CD14-positive monocyte (primary cell): ENCODE measurements at regions not wholly inside any gene's neighbourhood (a gene's known extent, or its start where the extent isn't known, plus 50 kb on each side); places are given as distances from the start of the nearest gene placed in this dataset.
A peak's percentile ranks its signal among the peaks of the same experiment; 100 is the strongest.
"Not testable (repeated sequence)": the region's sequence is repeated elsewhere in the genome, so short reads cannot be mapped to it uniquely, and the experiment has no call there.

Source experiments
- DNase-seq, 3 donors: peaks; one replicate each; pipeline ENCODE4 v3.0.0-alpha.2; 2011 to 2022
- H2AFZ ChIP-seq: 2 replicates; pipeline ENCODE4 v1.6.0; 2012; ENCODE audit warnings: mild to moderate bottlenecking, low read depth, low read length, inconsistent platforms; ENCODE audit not compliant: insufficient read depth, poor library complexity, severe bottlenecking
- H3K27ac ChIP-seq, 2 donors: 1 replicate in 1 of 2; 2 replicates in 1 of 2; pipeline ENCODE4 v1.5.1; 2012 to 2013; ENCODE audit warnings: low read length in 2 of 2, control low read depth in 1 of 2, inconsistent platforms in 1 of 2, low read depth in 1 of 2, mild to moderate bottlenecking in 1 of 2
- H3K27me3 ChIP-seq, 2 donors: one replicate each; pipeline versions ENCODE4 v1.6.0 to v1.6.1; 2011 to 2013; ENCODE audit warnings: low read length in 2 of 2; ENCODE audit not compliant: control insufficient read depth in 2 of 2, insufficient read depth in 2 of 2
- H3K36me3 ChIP-seq, 2 donors: replicated peaks in 1 of 2; 1 replicate in 1 of 2; 2 replicates in 1 of 2; pipeline versions ENCODE4 v1.5.1 to v1.6.1; 2012 to 2013; ENCODE audit warnings: low read length in 2 of 2, control low read depth in 1 of 2, inconsistent platforms in 1 of 2, mild to moderate bottlenecking in 1 of 2; ENCODE audit not compliant: insufficient read depth in 2 of 2, control insufficient read depth in 1 of 2
- H3K4me1 ChIP-seq, 2 donors: 1 replicate in 1 of 2; 2 replicates in 1 of 2; pipeline versions ENCODE4 v1.5.1 to v1.6.1; 2012 to 2013; ENCODE audit warnings: low read length in 2 of 2, control low read depth in 1 of 2, inconsistent platforms in 1 of 2, mild to moderate bottlenecking in 1 of 2, moderate library complexity in 1 of 2; ENCODE audit not compliant: insufficient read depth in 2 of 2, control insufficient read depth in 1 of 2
- H3K4me2 ChIP-seq: replicated peaks from 2 replicates; pipeline ENCODE3; 2012; ENCODE audit warnings: low read length, moderate library complexity, mild to moderate bottlenecking; ENCODE audit not compliant: poor library complexity, severe bottlenecking; ENCODE audit errors: extremely low read depth
- H3K4me3 ChIP-seq, 3 experiments: fragments of 200-600 bp in 1 of 3; sonication (generic) in 1 of 3; replicated peaks in 1 of 3; 1 replicate in 2 of 3; 2 replicates in 1 of 3; pipeline ENCODE4 v1.5.1; 2011 to 2013; ENCODE audit warnings: low read length in 3 of 3, mild to moderate bottlenecking in 3 of 3, control low read depth in 2 of 3, low read depth in 2 of 3, inconsistent platforms in 1 of 3, moderate library complexity in 1 of 3
- H3K79me2 ChIP-seq: 2 replicates; pipeline ENCODE4 v1.6.0; 2012; ENCODE audit warnings: mild to moderate bottlenecking, control low read depth, inconsistent platforms, low read length, moderate library complexity; ENCODE audit not compliant: insufficient read depth
- H3K9ac ChIP-seq: 2 replicates; pipeline ENCODE4 v1.6.0; 2017; ENCODE audit warnings: low read length, mild to moderate bottlenecking; ENCODE audit not compliant: insufficient read depth, poor library complexity, severe bottlenecking
- H3K9me3 ChIP-seq, 2 donors: replicated peaks in 1 of 2; 1 replicate in 1 of 2; 2 replicates in 1 of 2; pipeline versions ENCODE4 v1.5.1 to v1.6.1; 2012 to 2013; ENCODE audit warnings: low read length in 2 of 2, control low read depth in 1 of 2; ENCODE audit not compliant: control insufficient read depth in 1 of 2, insufficient read depth in 1 of 2
- H4K20me1 ChIP-seq: 2 replicates; pipeline ENCODE4 v1.6.0; 2012; ENCODE audit warnings: mild to moderate bottlenecking, low read length, control low read depth, moderate library complexity; ENCODE audit not compliant: insufficient read depth
- H3K27ac Mint-ChIP-seq, 7 donors: one replicate each; pipeline ENCODE4 v1.8.0; 2020; ENCODE audit warnings: mild to moderate bottlenecking in 7 of 7, mixed read lengths in 7 of 7, moderate library complexity in 6 of 7, inconsistent platforms in 2 of 7
- H3K27me3 Mint-ChIP-seq, 3 donors: one replicate each; pipeline ENCODE4 v1.8.0; 2021 to 2022; ENCODE audit warnings: low read depth in 3 of 3, mild to moderate bottlenecking in 3 of 3, mixed read lengths in 3 of 3, moderate library complexity in 3 of 3, inconsistent platforms in 1 of 3
- H3K36me3 Mint-ChIP-seq, 2 donors: one replicate each; pipeline ENCODE4 v1.8.0; 2020; ENCODE audit warnings: mixed read lengths in 2 of 2, inconsistent platforms in 1 of 2, mild to moderate bottlenecking in 1 of 2
- H3K4me1 Mint-ChIP-seq: one replicate; pipeline ENCODE4 v1.8.0; 2020; ENCODE audit warnings: mild to moderate bottlenecking, mixed read lengths
- H3K4me3 Mint-ChIP-seq, 2 donors: one replicate each; pipeline ENCODE4 v1.8.0; 2020; ENCODE audit warnings: mild to moderate bottlenecking in 2 of 2, mixed read lengths in 2 of 2, moderate library complexity in 1 of 2
- H3K9me3 Mint-ChIP-seq, 7 donors: one replicate each; pipeline ENCODE4 v1.8.0; 2020 to 2022; ENCODE audit warnings: mixed read lengths in 7 of 7, mild to moderate bottlenecking in 6 of 7, moderate library complexity in 6 of 7, inconsistent platforms in 2 of 7
- WGBS: methylation state at CpG from one replicate; pipeline ENCODE4 v1.1.5; 2013; ENCODE audit warnings: missing lambda C conversion rate; ENCODE audit not compliant: insufficient coverage; 5-methylcytosine and 5-hydroxymethylcytosine counted together
- intact Hi-C, 2 donors: fragments of 100-400 bp; cut with micrococcal nuclease; formaldehyde crosslinking; loops; one replicate each; pipeline versions ENCODE4 v1.15.0 to v1.15.1; 2023
- TF ChIP-seq, protein P1 (sequence below): fragments of 200-600 bp; IDR thresholded peaks from one replicate; pipeline ENCODE4 v1.8.0; 2022; ENCODE audit warnings: antibody characterized with exemption, mild to moderate bottlenecking

DNA sequence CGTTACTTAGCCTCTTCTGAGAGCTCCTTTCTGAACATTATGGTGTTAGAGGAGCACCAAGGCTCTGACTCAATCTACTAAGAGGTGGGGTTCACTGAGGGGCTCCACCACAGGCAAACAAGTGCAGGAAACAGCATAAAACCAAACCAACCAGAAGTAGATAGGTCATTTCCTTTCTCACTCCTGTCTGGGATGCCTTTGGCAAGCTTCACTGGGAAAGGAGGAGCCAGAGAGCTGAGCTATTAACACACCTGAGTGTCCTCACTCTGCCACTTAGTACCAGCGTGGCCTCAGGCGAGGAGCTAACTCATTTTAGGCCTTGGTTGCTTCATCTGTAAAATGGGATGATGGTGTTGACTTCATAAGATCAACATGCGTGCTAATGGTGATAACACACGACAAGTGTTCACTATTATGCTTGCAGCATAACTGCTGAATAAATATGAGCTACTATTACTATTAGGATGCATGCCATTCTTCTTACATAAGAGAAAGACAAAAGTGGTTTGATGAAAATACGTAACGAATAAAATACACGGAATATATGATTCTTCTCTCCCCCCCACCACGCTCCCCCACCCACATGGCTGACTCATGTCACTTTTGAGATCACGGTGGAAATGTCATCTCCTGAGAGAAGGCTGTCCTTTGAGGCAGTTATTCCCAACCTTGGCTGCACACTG lies 185.4 kb downstream of the BCAS1 start:
- Mint-ChIP-seq H3K27me3 (no peaks in the 10 kb centered on the region), H3K4me3 (no peak overlapping the region), H3K27ac (no peak overlapping the region), H3K36me3 (no peaks in the 10 kb centered on the region), H3K9me3 (no peaks in the 10 kb centered on the region), H3K4me1 (peaks cover 6% of the 10 kb centered on the region)
- TF ChIP-seq, protein P1, sequence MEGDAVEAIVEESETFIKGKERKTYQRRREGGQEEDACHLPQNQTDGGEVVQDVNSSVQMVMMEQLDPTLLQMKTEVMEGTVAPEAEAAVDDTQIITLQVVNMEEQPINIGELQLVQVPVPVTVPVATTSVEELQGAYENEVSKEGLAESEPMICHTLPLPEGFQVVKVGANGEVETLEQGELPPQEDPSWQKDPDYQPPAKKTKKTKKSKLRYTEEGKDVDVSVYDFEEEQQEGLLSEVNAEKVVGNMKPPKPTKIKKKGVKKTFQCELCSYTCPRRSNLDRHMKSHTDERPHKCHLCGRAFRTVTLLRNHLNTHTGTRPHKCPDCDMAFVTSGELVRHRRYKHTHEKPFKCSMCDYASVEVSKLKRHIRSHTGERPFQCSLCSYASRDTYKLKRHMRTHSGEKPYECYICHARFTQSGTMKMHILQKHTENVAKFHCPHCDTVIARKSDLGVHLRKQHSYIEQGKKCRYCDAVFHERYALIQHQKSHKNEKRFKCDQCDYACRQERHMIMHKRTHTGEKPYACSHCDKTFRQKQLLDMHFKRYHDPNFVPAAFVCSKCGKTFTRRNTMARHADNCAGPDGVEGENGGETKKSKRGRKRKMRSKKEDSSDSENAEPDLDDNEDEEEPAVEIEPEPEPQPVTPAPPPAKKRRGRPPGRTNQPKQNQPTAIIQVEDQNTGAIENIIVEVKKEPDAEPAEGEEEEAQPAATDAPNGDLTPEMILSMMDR: no peak
- Histone ChIP-seq H3K27me3 (no peaks in the 10 kb centered on the region), H3K79me2 (no peaks in the 10 kb centered on the region), H3K9me3 (no peaks in the 10 kb centered on the region), H3K36me3 (no peaks in the 10 kb centered on the region), H3K4me3 (no peak overlapping the region), H3K4me2 (no peak overlapping the region), H4K20me1 (no peaks in the 10 kb centered on the region), H2AFZ (no peak overlapping the region), H3K27ac (no peak overlapping the region), H3K4me1 (peaks cover 5 to 7% of the 10 kb centered on the region in 2 donors), H3K9ac (no peak overlapping the region)
- WGBS: 100% methylated on average over 1 of the region's 10 CpGs
- intact Hi-C loops: no loop called here
- DNase-seq: no peak

DNA sequence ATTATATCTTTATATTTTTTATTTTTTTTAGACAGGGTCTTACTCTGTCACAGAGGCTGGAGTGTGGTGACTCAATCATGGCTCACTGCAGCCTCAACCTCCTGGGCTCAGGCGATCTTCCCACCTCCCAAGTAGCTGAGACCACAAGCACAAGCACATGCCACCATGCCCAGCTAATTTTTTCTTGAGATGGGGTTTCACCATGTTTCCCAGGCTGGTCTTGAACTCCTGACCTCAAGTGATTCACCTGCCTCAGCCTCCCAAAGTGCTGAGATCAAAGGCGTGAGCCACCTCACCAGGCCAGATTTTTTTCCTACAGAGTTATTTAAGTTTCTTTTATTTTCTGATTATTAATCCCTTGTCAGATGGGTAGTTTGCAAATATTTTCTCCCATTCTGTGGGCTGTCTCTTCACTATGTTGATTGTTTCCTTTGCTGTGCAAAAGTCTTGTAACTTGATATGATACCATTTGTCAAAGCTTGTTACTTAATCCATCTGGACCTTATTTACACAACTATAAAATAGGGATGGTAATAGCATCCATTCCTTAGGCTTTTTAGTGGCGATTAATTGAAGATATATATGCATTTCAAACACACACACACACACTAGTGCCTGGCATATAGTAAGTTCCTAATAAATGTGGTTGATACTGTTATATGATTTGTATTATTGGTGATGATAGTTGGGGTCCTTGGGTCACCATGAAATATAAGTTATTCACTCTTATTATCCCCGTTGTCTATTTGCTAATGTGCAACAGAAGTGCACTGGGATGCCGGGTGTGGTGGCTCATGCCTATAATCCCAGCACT lies 187.1 kb downstream of the BCAS1 start:
- no peak overlapping the region for H3K27ac ChIP-seq
- intact Hi-C loops: no loop called here
- no peaks in the 10 kb centered on the region for H3K9me3 ChIP-seq
- no peak overlapping the region for H3K4me2 ChIP-seq
- H3K4me1 ChIP-seq: peaks cover 6 to 10% of the 10 kb centered on the region in 2 donors
- H3K4me3 ChIP-seq: no peak overlapping the region
- no peaks in the 10 kb centered on the region for H3K79me2 ChIP-seq
- H4K20me1 ChIP-seq: no peaks in the 10 kb centered on the region
- Mint-ChIP-seq H3K4me1 (peaks cover 11% of the 10 kb centered on the region), H3K9me3 (no peaks in the 10 kb centered on the region), H3K4me3 (no peak overlapping the region), H3K27ac (peak overlapping the region in 1 of 7 donors; percentile 54), H3K36me3 (no peaks in the 10 kb centered on the region), H3K27me3 (peaks cover 0 to 1% (median 1%) of the 10 kb centered on the region in 3 donors)
- TF ChIP-seq, protein P1: no peak
- H3K27me3 ChIP-seq: no peaks in the 10 kb centered on the region
- no peak overlapping the region for H2AFZ ChIP-seq
- H3K36me3 ChIP-seq: no peaks in the 10 kb centered on the region
- DNase-seq: no peak
- no peak overlapping the region for H3K9ac ChIP-seq
- 96% methylated on average over 3 of the region's 5 CpGs for WGBS

GRCh38 chr20:53882438-53882986 lies 187.9 kb downstream of the BCAS1 start:
- H3K79me2 ChIP-seq, H3K9me3 ChIP-seq, H3K4me2 ChIP-seq, H3K4me1 ChIP-seq, H3K36me3 ChIP-seq, H3K27ac ChIP-seq, H3K27me3 ChIP-seq, H3K9ac ChIP-seq, intact Hi-C loops, H2AFZ ChIP-seq, H3K4me3 ChIP-seq, H4K20me1 ChIP-seq, H3K27me3 Mint-ChIP-seq, H3K27ac Mint-ChIP-seq, H3K36me3 Mint-ChIP-seq, H3K4me3 Mint-ChIP-seq, H3K9me3 Mint-ChIP-seq, DNase-seq: not testable (repeated sequence)
- no CpG with 5 or more reads among the region's 5 CpGs for WGBS
- peaks cover 11% of the 10 kb centered on the region for H3K4me1 Mint-ChIP-seq
